Thyroid gland (tissue), 4 donors: ENCODE measurements at regions not wholly inside any gene's neighbourhood (a gene's known extent, or its start where the extent isn't known, plus 50 kb on each side); places are given as distances from the start of the nearest gene placed in this dataset.

Experiments used
- DNase-seq, 2 donors: peaks; one replicate each; pipeline ENCODE4 v3.0.0-alpha.2; 2019
- H3K27ac ChIP-seq, 3 donors: fragments of 200-600 bp; sonication (generic); 1 replicate in 2 of 3; 2 replicates in 1 of 3; pipeline ENCODE4 v1.5.1; 2016 to 2019; ENCODE audit warnings: mild to moderate bottlenecking in 1 of 3, moderate library complexity in 1 of 3
- H3K27me3 ChIP-seq: fragments of 200-600 bp; sonication (generic); one replicate; pipeline ENCODE4 v1.5.1; 2019
- H3K36me3 ChIP-seq, 2 donors: fragments of 200-600 bp; sonication (generic); one replicate each; pipeline ENCODE4 v1.5.1; 2016 to 2019
- H3K4me1 ChIP-seq, 2 donors: fragments of 200-600 bp; sonication (generic); one replicate each; pipeline ENCODE4 v1.5.1; 2017 to 2019
- H3K4me3 ChIP-seq, 3 donors: fragments of 200-600 bp; sonication (generic); replicated peaks in 1 of 3; 1 replicate in 2 of 3; 2 replicates in 1 of 3; pipeline ENCODE4 v1.5.1; 2016; ENCODE audit warnings: mild to moderate bottlenecking in 1 of 3
- H3K9me3 ChIP-seq: fragments of 200-600 bp; sonication (generic); one replicate; pipeline ENCODE4 v1.5.1; 2017
- POLR2A ChIP-seq, 2 donors: fragments of 450-650 bp; IDR thresholded peaks; one replicate each; pipeline ENCODE4 v1.6.1; 2017; ENCODE audit warnings: antibody characterized with exemption in 2 of 2, mild to moderate bottlenecking in 2 of 2, moderate library complexity in 1 of 2
- WGBS, 2 donors: methylation state at CpG; one replicate each; pipeline ENCODE4 v1.1.5; 2017; 5-methylcytosine and 5-hydroxymethylcytosine counted together
- intact Hi-C: fragments of 100-400 bp; cut with DNase I; formaldehyde crosslinking; loops from one replicate; pipeline ENCODE4 v1.15.1; 2023
- TF ChIP-seq, protein P1 (sequence below), 6 experiments: fragments of 200-600 bp in 3 of 6; fragments of 450-650 bp in 3 of 6; sonication (generic) in 3 of 6; IDR thresholded peaks; one replicate each; pipeline ENCODE4 v1.5.1; 2016 to 2019; ENCODE audit warnings: antibody characterized with exemption in 6 of 6, mild to moderate bottlenecking in 2 of 6, inconsistent platforms in 1 of 6, moderate library complexity in 1 of 6

GRCh38 chr21:28496517-28496916 lies 496.2 kb downstream of the LTN1 start:
- Histone ChIP-seq H3K4me3 (no peak overlapping the region), H3K4me1 (no peaks in the 10 kb centered on the region), H3K27me3 (no peaks in the 10 kb centered on the region), H3K27ac (no peak overlapping the region), H3K36me3 (no peaks in the 10 kb centered on the region), H3K9me3 (no peaks in the 10 kb centered on the region)
- no peak for DNase-seq
- intact Hi-C loops = no loop called here
- no peak for TF ChIP-seq POLR2A (IDR thresholded peaks at IDR 0.05)
- TF ChIP-seq, protein P1, sequence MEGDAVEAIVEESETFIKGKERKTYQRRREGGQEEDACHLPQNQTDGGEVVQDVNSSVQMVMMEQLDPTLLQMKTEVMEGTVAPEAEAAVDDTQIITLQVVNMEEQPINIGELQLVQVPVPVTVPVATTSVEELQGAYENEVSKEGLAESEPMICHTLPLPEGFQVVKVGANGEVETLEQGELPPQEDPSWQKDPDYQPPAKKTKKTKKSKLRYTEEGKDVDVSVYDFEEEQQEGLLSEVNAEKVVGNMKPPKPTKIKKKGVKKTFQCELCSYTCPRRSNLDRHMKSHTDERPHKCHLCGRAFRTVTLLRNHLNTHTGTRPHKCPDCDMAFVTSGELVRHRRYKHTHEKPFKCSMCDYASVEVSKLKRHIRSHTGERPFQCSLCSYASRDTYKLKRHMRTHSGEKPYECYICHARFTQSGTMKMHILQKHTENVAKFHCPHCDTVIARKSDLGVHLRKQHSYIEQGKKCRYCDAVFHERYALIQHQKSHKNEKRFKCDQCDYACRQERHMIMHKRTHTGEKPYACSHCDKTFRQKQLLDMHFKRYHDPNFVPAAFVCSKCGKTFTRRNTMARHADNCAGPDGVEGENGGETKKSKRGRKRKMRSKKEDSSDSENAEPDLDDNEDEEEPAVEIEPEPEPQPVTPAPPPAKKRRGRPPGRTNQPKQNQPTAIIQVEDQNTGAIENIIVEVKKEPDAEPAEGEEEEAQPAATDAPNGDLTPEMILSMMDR (IDR thresholded peaks at IDR 0.05) = no peak

DNA sequence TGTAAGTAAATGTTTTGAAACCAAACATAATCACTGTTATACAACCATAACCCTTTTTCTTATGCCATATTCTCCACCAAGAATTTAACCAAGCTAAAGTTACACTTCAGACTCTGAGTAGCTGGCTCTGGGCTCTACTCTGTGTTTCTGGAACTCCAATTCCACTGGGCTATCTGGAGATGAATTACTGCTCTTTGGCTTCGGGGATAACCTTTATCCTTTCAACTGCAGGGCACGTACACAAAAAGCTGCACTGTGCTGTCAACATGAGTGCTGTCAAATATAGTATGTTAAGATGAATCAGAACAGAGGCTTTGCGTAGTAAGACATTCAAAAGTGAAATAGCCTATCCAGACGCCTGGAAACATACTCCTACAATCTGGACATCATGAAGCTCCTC lies 500.6 kb downstream of the LTN1 start:
- no peak overlapping the region for H3K27ac ChIP-seq
- 89 to 91% methylated on average over 4 of the region's 4 CpGs for WGBS, 2 donors
- H3K4me1 ChIP-seq = no peaks in the 10 kb centered on the region
- no peaks in the 10 kb centered on the region for H3K36me3 ChIP-seq
- H3K27me3 ChIP-seq = no peaks in the 10 kb centered on the region
- H3K9me3 ChIP-seq = no peaks in the 10 kb centered on the region
- no peak overlapping the region for H3K4me3 ChIP-seq
- no peak for DNase-seq
- TF ChIP-seq, protein P1 (IDR thresholded peaks at IDR 0.05) = no peak
- TF ChIP-seq POLR2A (IDR thresholded peaks at IDR 0.05) = no peak
- intact Hi-C loops = no loop called here

DNA sequence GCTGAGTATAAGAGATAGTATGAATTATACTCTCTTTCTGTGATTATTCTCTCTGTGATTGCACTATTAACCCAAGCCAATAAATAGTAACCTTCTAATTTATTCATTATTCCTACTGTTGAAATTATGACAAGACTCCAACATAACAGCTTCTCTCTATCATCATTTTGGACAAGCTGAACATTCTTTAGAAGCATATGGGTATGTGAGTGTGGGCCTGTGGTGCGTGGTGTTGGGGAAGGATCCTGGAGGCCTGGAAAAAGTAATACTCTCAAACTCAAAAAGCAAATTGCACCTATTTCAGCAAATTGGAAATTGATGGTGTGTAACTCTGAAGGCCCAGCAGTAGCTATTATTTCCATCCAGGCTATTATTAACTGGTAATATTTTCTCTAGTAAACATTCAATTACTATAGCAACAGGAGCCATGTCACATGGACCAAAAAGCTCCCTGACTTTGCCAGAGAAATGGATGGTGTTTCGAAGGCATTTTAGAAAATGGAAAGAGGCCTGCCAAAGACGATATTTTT lies 502.8 kb downstream of the LTN1 start:
- no peak overlapping the region for H3K27ac ChIP-seq
- no peak for DNase-seq
- no peaks in the 10 kb centered on the region for H3K4me1 ChIP-seq
- H3K36me3 ChIP-seq = no peaks in the 10 kb centered on the region
- no peaks in the 10 kb centered on the region for H3K9me3 ChIP-seq
- 81 to 88% methylated on average over 3 of the region's 3 CpGs for WGBS, 2 donors
- no peak overlapping the region for H3K4me3 ChIP-seq
- intact Hi-C loops = no loop called here
- H3K27me3 ChIP-seq = no peaks in the 10 kb centered on the region
- TF ChIP-seq, protein P1 (IDR thresholded peaks at IDR 0.05) = no peak
- no peak for TF ChIP-seq POLR2A (IDR thresholded peaks at IDR 0.05)

GRCh38 chr21:28489162-28489561 lies 503.5 kb downstream of the LTN1 start:
- Histone ChIP-seq H3K36me3 (no peaks in the 10 kb centered on the region), H3K27ac (no peak overlapping the region), H3K4me1 (no peaks in the 10 kb centered on the region), H3K4me3 (no peak overlapping the region), H3K9me3 (no peaks in the 10 kb centered on the region), H3K27me3 (no peaks in the 10 kb centered on the region)
- no peak for DNase-seq
- 77 to 78% methylated on average over 7 of the region's 7 CpGs for WGBS, 2 donors
- TF ChIP-seq, protein P1 (IDR thresholded peaks at IDR 0.05) = no peak
- no peak for TF ChIP-seq POLR2A (IDR thresholded peaks at IDR 0.05)
- intact Hi-C loops = no loop called here

GRCh38 chr21:28487455-28488070 lies 505.1 kb downstream of the LTN1 start:
- no peak for DNase-seq
- no peak for TF ChIP-seq POLR2A (IDR thresholded peaks at IDR 0.05)
- TF ChIP-seq, protein P1 (IDR thresholded peaks at IDR 0.05) = no peak
- Histone ChIP-seq H3K27me3 (no peaks in the 10 kb centered on the region), H3K36me3 (no peaks in the 10 kb centered on the region), H3K27ac (no peak overlapping the region), H3K9me3 (no peaks in the 10 kb centered on the region), H3K4me1 (no peaks in the 10 kb centered on the region), H3K4me3 (no peak overlapping the region)
- intact Hi-C loops = no loop called here
- WGBS, 2 donors = 80 to 87% methylated on average over 9 of the region's 9 CpGs
